Smooth muscle cell (in vitro differentiated cells): ENCODE measurements at regions not wholly inside any gene's neighbourhood (a gene's known extent, or its start where the extent isn't known, plus 50 kb on each side); places are given as distances from the start of the nearest gene placed in this dataset.

ENCODE experiments used
- DNase-seq: peaks from one replicate; lab custom pipeline; 2025; ENCODE audit not compliant: unreplicated experiment; lab: John Stamatoyannopoulos, UW
- H2AFZ ChIP-seq: fragments of 200-600 bp; sonication (generic); 2 replicates; pipeline ENCODE4 v1.6.0; 2016; ENCODE audit warnings: antibody characterized with exemption, low read depth, mild to moderate bottlenecking
- H3F3A ChIP-seq: fragments of 200-600 bp; sonication (generic); 2 replicates; pipeline ENCODE4 v1.6.0; 2017; ENCODE audit warnings: antibody characterized with exemption, low read depth
- H3K27ac ChIP-seq: fragments of 200-600 bp; sonication (generic); 2 replicates; pipeline ENCODE4 v1.5.1; 2016; ENCODE audit warnings: low read depth, mild to moderate bottlenecking
- H3K27me3 ChIP-seq: fragments of 200-600 bp; sonication (generic); 2 replicates; pipeline ENCODE4 v1.6.1; 2016; ENCODE audit warnings: low read depth, mild to moderate bottlenecking
- H3K36me3 ChIP-seq: fragments of 200-600 bp; sonication (generic); 2 replicates; pipeline ENCODE4 v1.5.1; 2016; ENCODE audit warnings: low read depth
- H3K4me1 ChIP-seq: fragments of 200-600 bp; sonication (generic); 2 replicates; pipeline ENCODE4 v1.5.1; 2016; ENCODE audit warnings: low read depth
- H3K4me2 ChIP-seq: fragments of 200-600 bp; sonication (generic); 2 replicates; pipeline ENCODE4 v1.6.0; 2016; ENCODE audit warnings: mild to moderate bottlenecking
- H3K4me3 ChIP-seq: fragments of 200-600 bp; sonication (generic); 2 replicates; pipeline ENCODE4 v1.5.1; 2016; ENCODE audit warnings: mild to moderate bottlenecking
- H3K79me2 ChIP-seq: fragments of 200-600 bp; sonication (generic); 2 replicates; pipeline ENCODE4 v1.6.0; 2016; ENCODE audit warnings: low read depth, mild to moderate bottlenecking
- H3K9ac ChIP-seq: fragments of 200-600 bp; sonication (generic); 2 replicates; pipeline ENCODE4 v1.6.0; 2016; ENCODE audit warnings: low read depth
- H3K9me3 ChIP-seq: fragments of 200-600 bp; sonication (generic); replicated peaks from 2 replicates; pipeline ENCODE4 v1.5.1; 2016; ENCODE audit warnings: low read depth
- H4K20me1 ChIP-seq: fragments of 200-600 bp; sonication (generic); 2 replicates; pipeline ENCODE4 v1.6.0; 2016; ENCODE audit warnings: low read depth
- CTCF ChIP-seq: fragments of 200-600 bp; sonication (generic); IDR thresholded peaks from 2 replicates; pipeline ENCODE4 v1.5.1; 2017; ENCODE audit warnings: borderline replicate concordance, mild to moderate bottlenecking, antibody characterized with exemption; ENCODE audit not compliant: insufficient read depth, poor library complexity, severe bottlenecking
- WGBS: methylation state at CpG from one replicate; pipeline ENCODE4 v1.1.7; 2016; ENCODE audit warnings: low lambda C conversion rate; 5-methylcytosine and 5-hydroxymethylcytosine counted together

DNA sequence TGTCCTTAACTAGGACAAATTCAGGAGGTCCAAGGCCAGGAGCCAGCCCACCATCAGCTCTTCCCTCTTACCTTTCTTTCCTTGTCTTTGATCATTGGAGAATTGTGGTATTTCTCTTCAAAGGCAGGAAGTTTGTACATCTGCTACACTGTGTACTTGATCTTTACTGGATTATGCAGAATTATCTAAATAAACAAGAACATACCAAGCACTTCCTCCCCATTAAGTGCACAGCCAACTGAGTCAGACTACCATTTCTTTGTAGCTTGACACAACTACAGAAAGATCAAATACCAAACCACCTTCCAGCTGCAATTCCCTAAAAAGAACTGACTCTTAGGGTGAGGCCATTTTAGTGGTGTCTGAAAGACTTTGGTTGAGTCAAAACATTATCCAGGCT lies 195.1 kb downstream of the HDGFL1 start:
- peak overlapping the region; percentile 77 for H3K27ac ChIP-seq
- H3K36me3 ChIP-seq: no peaks in the 10 kb centered on the region
- H3K4me3 ChIP-seq: no peak overlapping the region
- H3K27me3 ChIP-seq: no peaks in the 10 kb centered on the region
- no peak for TF ChIP-seq CTCF
- no peak overlapping the region for H3K9ac ChIP-seq
- no peaks in the 10 kb centered on the region for H3K79me2 ChIP-seq
- peak overlapping the region; percentile 38 for H3K4me2 ChIP-seq
- no peak overlapping the region for H2AFZ ChIP-seq
- H3F3A ChIP-seq: peaks cover 13% of the 10 kb centered on the region
- no peaks in the 10 kb centered on the region for H4K20me1 ChIP-seq
- H3K9me3 ChIP-seq: no peaks in the 10 kb centered on the region
- H3K4me1 ChIP-seq: no peaks in the 10 kb centered on the region
- no peak for DNase-seq

- peak overlapping the region; percentile 38 for H3K4me2 ChIP-seq
- 76% methylated on average over 4 of the region's 4 CpGs for WGBS
Measured at GRCh38 chr6:22765015-22765414, 195.6 kb downstream of the HDGFL1 start.

GRCh38 chr6:22766979-22767378 lies 197.6 kb downstream of the HDGFL1 start:
- Histone ChIP-seq H3K4me1 (no peaks in the 10 kb centered on the region), H3K27ac (peak overlapping the region; percentile 77), H3K9ac (no peak overlapping the region), H3K27me3 (no peaks in the 10 kb centered on the region), H4K20me1 (no peaks in the 10 kb centered on the region), H3K9me3 (no peaks in the 10 kb centered on the region), H3F3A (peaks cover 13% of the 10 kb centered on the region), H2AFZ (no peak overlapping the region), H3K36me3 (no peaks in the 10 kb centered on the region), H3K4me2 (peak overlapping the region; percentile 38), H3K4me3 (no peak overlapping the region), H3K79me2 (no peaks in the 10 kb centered on the region)
- no peak for TF ChIP-seq CTCF
- WGBS: 81% methylated on average over 4 of the region's 4 CpGs
- DNase-seq: no peak

More at GRCh38 chr6:22765015-22765414, 195.6 kb downstream of the HDGFL1 start:
- no peak for TF ChIP-seq CTCF
- DNase-seq: no peak
- Histone ChIP-seq H3K79me2 (no peaks in the 10 kb centered on the region), H3K9ac (no peak overlapping the region), H3F3A (peaks cover 13% of the 10 kb centered on the region), H3K27me3 (no peaks in the 10 kb centered on the region), H4K20me1 (no peaks in the 10 kb centered on the region), H3K9me3 (no peaks in the 10 kb centered on the region), H3K4me1 (no peaks in the 10 kb centered on the region), H3K36me3 (no peaks in the 10 kb centered on the region), H2AFZ (no peak overlapping the region), H3K27ac (peak overlapping the region; percentile 77), H3K4me3 (no peak overlapping the region)

DNA sequence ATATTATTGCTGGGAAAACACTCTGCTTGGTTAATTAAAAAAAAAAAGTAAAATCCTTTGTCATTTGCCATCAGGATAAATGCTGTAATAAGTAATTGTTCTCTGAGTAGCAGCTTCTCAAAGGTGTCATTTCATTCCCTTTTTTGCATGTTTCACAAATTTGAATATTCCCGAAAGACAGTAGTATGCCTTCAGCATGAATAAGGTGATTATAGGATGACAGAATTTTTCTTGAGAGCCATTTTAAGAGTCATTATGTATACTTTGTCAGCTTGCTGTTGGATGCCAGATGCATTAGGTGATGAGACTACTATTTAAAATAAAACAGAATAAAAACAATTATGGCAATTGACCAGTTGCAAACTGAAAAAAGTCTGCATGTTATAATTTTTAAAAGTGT lies 200.7 kb downstream of the HDGFL1 start:
- H3K27me3 ChIP-seq: no peaks in the 10 kb centered on the region
- no peak overlapping the region for H3K27ac ChIP-seq
- no peak overlapping the region for H2AFZ ChIP-seq
- no peak overlapping the region for H3K4me2 ChIP-seq
- peaks cover 8% of the 10 kb centered on the region for H3F3A ChIP-seq
- DNase-seq: no peak
- H3K79me2 ChIP-seq: no peaks in the 10 kb centered on the region
- no peak overlapping the region for H3K9ac ChIP-seq
- no peaks in the 10 kb centered on the region for H3K4me1 ChIP-seq
- H3K4me3 ChIP-seq: no peak overlapping the region
- no peaks in the 10 kb centered on the region for H4K20me1 ChIP-seq
- WGBS: 100% methylated on average over 1 of the region's 1 CpG
- TF ChIP-seq CTCF: no peak
- no peaks in the 10 kb centered on the region for H3K9me3 ChIP-seq
- no peaks in the 10 kb centered on the region for H3K36me3 ChIP-seq
